NT2/D1 (cell line): ENCODE measurements at regions not wholly inside any gene's neighbourhood (a gene's known extent, or its start where the extent isn't known, plus 50 kb on each side); places are given as distances from the start of the nearest gene placed in this dataset.

ENCODE experiments used
- YY1 ChIP-seq: IDR thresholded peaks from 2 replicates; pipeline ENCODE4 v1.6.1; 2011; ENCODE audit not compliant: insufficient read length, insufficient read depth
- ZNF274 ChIP-seq: IDR thresholded peaks from 2 replicates; pipeline ENCODE4 v1.6.1; 2011; ENCODE audit warnings: mild to moderate bottlenecking, low read depth, low read length

GRCh38 chr11:134761926-134762247, 349.8 kb upstream of the B3GAT1 start:
- TF ChIP-seq YY1: no peak
- no peak for TF ChIP-seq ZNF274
